ENCODE measurements at regions not wholly inside any gene's neighbourhood (a gene's known extent, or its start where the extent isn't known, plus 50 kb on each side); places are given as distances from the start of the nearest gene placed in this dataset.
A peak's percentile ranks its signal among the peaks of the same experiment; 100 is the strongest.

DNA sequence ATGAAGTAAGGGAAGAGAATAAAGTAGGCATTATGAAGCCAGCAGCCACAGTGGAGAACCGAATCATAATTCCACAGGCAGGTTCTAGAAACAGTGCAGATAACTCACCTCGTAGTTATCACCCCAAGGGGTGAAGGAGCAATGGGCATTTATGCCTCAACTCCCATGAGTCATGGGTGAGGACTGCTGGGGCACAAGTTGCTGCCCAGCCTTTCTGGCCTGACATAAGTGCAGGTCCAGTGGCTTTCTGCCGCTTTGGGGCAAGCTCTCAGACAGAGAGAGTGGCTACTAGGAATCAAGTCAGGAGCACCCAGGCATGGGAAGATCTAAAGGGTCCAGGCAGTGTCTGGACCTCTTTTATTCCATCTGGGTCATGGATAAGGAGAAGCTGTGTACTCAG, 149.8 kb downstream of the SUCLG1 start:
- TF ChIP-seq, protein P1, sequence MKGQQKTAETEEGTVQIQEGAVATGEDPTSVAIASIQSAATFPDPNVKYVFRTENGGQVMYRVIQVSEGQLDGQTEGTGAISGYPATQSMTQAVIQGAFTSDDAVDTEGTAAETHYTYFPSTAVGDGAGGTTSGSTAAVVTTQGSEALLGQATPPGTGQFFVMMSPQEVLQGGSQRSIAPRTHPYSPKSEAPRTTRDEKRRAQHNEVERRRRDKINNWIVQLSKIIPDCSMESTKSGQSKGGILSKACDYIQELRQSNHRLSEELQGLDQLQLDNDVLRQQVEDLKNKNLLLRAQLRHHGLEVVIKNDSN (IDR thresholded peaks at IDR 0.05): no peak
- no peak for TF ChIP-seq TCF12 (IDR thresholded peaks at IDR 0.05; ENCODE audit: low read depth)
- TF ChIP-seq CREB1 (IDR thresholded peaks at IDR 0.05; ENCODE audit: low read depth): no peak
- TF ChIP-seq, protein P2, sequence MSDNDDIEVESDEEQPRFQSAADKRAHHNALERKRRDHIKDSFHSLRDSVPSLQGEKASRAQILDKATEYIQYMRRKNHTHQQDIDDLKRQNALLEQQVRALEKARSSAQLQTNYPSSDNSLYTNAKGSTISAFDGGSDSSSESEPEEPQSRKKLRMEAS (IDR thresholded peaks at IDR 0.05): no peak
- no peak for TF ChIP-seq YY1 (IDR thresholded peaks at IDR 0.05; ENCODE audit: low read depth)
- no peak for TF ChIP-seq ZBTB7A (IDR thresholded peaks at IDR 0.05; ENCODE audit: low read depth)
- TF ChIP-seq, protein P3, sequence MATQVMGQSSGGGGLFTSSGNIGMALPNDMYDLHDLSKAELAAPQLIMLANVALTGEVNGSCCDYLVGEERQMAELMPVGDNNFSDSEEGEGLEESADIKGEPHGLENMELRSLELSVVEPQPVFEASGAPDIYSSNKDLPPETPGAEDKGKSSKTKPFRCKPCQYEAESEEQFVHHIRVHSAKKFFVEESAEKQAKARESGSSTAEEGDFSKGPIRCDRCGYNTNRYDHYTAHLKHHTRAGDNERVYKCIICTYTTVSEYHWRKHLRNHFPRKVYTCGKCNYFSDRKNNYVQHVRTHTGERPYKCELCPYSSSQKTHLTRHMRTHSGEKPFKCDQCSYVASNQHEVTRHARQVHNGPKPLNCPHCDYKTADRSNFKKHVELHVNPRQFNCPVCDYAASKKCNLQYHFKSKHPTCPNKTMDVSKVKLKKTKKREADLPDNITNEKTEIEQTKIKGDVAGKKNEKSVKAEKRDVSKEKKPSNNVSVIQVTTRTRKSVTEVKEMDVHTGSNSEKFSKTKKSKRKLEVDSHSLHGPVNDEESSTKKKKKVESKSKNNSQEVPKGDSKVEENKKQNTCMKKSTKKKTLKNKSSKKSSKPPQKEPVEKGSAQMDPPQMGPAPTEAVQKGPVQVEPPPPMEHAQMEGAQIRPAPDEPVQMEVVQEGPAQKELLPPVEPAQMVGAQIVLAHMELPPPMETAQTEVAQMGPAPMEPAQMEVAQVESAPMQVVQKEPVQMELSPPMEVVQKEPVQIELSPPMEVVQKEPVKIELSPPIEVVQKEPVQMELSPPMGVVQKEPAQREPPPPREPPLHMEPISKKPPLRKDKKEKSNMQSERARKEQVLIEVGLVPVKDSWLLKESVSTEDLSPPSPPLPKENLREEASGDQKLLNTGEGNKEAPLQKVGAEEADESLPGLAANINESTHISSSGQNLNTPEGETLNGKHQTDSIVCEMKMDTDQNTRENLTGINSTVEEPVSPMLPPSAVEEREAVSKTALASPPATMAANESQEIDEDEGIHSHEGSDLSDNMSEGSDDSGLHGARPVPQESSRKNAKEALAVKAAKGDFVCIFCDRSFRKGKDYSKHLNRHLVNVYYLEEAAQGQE (IDR thresholded peaks at IDR 0.05; ENCODE audit: low read depth): no peak
- TF ChIP-seq EP300 (IDR thresholded peaks at IDR 0.05; ENCODE audit: borderline replicate concordance): no peak
- no peak for TF ChIP-seq RAD21 (IDR thresholded peaks at IDR 0.05; ENCODE audit: low read depth)
- TF ChIP-seq TAF1 (IDR thresholded peaks at IDR 0.05; ENCODE audit: low read depth): no peak
- TF ChIP-seq CEBPB (IDR thresholded peaks at IDR 0.05): no peak

DNA sequence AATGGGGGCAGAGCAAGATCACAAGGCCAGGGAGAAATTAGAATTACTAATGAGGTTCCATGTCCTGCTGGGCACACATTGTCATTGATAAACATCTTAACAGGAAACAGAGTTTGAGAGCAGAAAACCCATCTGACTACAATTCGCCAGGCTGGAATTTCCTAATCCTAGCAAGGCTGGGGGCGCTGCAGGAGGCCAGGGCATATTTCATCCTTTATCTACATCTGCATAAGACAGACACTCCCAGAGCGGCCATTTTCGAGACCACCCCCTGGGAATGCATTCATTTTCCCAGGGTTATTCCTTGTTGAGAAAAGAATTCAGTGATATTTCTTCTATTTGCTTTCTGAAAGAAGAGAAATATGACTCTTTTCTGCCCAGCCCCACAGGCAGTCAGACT, 152.7 kb downstream of the SUCLG1 start:
- no peak for TF ChIP-seq TEAD4 (IDR thresholded peaks at IDR 0.05)
- TF ChIP-seq CREB1 (IDR thresholded peaks at IDR 0.05; ENCODE audit: low read depth): no peak
- TF ChIP-seq ZBTB7A (IDR thresholded peaks at IDR 0.05; ENCODE audit: low read depth): no peak
- TF ChIP-seq YY1 (IDR thresholded peaks at IDR 0.05; ENCODE audit: low read depth): no peak
- TF ChIP-seq TAF1 (IDR thresholded peaks at IDR 0.05; ENCODE audit: low read depth): no peak
- no peak for TF ChIP-seq EGR1 (IDR thresholded peaks at IDR 0.05)
- TF ChIP-seq TCF12 (IDR thresholded peaks at IDR 0.05; ENCODE audit: low read depth): no peak
- TF ChIP-seq, protein P1 (IDR thresholded peaks at IDR 0.05): no peak
- no peak for TF ChIP-seq NFIC (IDR thresholded peaks at IDR 0.05)
- no peak for TF ChIP-seq RAD21 (IDR thresholded peaks at IDR 0.05; ENCODE audit: low read depth)
- TF ChIP-seq, protein P2 (IDR thresholded peaks at IDR 0.05): no peak
- no peak for TF ChIP-seq FOXM1 (IDR thresholded peaks at IDR 0.05; ENCODE audit: borderline replicate concordance, low read depth)
- TF ChIP-seq, protein P3 (IDR thresholded peaks at IDR 0.05; ENCODE audit: low read depth): no peak
- no peak for TF ChIP-seq CEBPB (IDR thresholded peaks at IDR 0.05)
- no peak for TF ChIP-seq EP300 (IDR thresholded peaks at IDR 0.05; ENCODE audit: borderline replicate concordance)

DNA sequence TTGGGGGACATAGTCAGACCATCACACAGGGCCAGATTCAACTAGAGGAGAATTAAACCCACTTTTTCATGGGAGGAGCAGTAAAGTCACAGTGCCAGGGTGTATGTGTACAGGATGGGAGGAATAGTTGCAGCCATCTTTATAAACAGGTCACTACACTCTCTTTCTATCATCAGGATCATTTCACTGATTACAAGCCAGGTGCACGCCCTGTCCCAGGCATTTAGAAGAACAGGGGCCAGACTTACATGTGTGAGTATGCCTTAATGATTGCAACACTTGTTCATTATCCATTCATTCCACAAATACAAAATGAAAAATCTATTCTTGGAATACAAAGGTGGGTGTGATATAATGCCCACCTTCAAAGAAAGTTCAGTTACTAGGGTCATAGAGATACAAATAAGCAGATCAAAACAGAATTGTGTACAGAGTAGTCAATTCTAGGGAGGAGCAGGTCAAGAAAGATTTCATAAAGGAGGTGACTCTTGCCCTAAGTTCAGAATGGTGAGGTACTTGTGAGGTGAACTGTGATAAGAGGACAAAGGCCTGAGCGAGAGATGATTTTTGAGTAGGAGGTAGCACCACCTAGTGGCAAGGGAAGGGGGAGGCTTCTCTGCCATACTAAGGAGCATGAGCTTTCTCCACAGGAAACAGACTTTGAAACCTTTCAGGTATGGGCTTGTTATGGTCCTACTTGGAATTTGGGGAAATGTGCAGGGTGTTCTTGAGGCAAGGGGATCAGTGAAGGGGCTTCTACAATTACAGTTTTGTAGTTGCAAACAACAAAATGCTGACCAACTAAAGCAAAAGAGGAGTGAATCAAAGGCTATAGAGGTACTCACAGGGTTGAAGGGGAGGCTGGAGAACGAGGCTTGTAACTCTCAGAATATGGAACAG, 156.3 kb downstream of the SUCLG1 start:
- no peak for TF ChIP-seq EP300 (IDR thresholded peaks at IDR 0.05; ENCODE audit: borderline replicate concordance)
- no peak for TF ChIP-seq TAF1 (IDR thresholded peaks at IDR 0.05; ENCODE audit: low read depth)
- no peak for TF ChIP-seq FOXM1 (IDR thresholded peaks at IDR 0.05; ENCODE audit: borderline replicate concordance, low read depth)
- peak; percentile 86 for TF ChIP-seq RAD21 (IDR thresholded peaks at IDR 0.05; ENCODE audit: low read depth)

DNA sequence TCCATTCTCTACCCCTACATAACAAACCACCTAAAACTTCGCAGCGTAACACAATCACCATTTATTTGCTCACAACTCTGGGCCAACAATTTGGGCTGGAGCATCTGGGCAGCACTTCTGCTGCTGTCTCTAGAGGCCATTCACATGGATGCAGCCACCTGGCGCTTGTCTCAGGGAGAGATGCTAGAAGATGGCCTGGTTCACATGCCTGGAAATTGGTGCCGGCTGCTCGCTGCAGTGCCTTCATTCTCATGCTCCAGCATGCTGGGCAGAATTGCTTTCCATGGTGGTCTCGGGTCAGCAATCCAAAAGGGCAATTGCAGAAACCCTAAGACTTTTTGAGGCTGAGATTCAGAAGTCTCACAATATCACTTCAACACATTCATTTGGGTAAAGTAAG, 157.4 kb downstream of the SUCLG1 start:
- no peak for TF ChIP-seq RAD21 (IDR thresholded peaks at IDR 0.05; ENCODE audit: low read depth)
- TF ChIP-seq TAF1 (IDR thresholded peaks at IDR 0.05; ENCODE audit: low read depth): no peak
- TF ChIP-seq, protein P1 (IDR thresholded peaks at IDR 0.05): no peak
- TF ChIP-seq TEAD4 (IDR thresholded peaks at IDR 0.05): no peak

DNA sequence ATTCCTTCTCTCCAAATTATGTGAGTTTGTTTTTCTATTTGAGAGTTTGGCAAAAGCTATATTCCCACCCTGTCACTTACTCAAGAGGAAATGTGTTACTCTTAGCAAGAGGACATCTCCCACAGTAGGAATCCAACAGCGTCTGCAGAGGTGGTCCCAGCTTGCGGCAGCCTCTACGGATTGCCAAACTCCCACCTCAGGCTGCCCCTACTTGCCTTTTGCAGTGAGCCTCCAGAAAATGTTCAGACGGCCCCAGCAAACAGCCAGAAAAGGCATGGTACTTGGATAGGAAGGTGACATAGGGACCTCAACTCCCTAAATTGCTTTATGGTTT, 158.4 kb downstream of the SUCLG1 start:
- TF ChIP-seq, protein P3 (IDR thresholded peaks at IDR 0.05; ENCODE audit: low read depth): no peak
- TF ChIP-seq, protein P2 (IDR thresholded peaks at IDR 0.05): no peak
- TF ChIP-seq FOXM1 (IDR thresholded peaks at IDR 0.05; ENCODE audit: borderline replicate concordance, low read depth): no peak
- no peak for TF ChIP-seq YY1 (IDR thresholded peaks at IDR 0.05; ENCODE audit: low read depth)
- TF ChIP-seq TAF1 (IDR thresholded peaks at IDR 0.05; ENCODE audit: low read depth): no peak
- TF ChIP-seq TCF12 (IDR thresholded peaks at IDR 0.05; ENCODE audit: low read depth): no peak
- TF ChIP-seq EP300 (IDR thresholded peaks at IDR 0.05; ENCODE audit: borderline replicate concordance): no peak
- no peak for TF ChIP-seq EGR1 (IDR thresholded peaks at IDR 0.05)
- no peak for TF ChIP-seq RAD21 (IDR thresholded peaks at IDR 0.05; ENCODE audit: low read depth)
- no peak for TF ChIP-seq TEAD4 (IDR thresholded peaks at IDR 0.05)
- no peak for TF ChIP-seq CREB1 (IDR thresholded peaks at IDR 0.05; ENCODE audit: low read depth)
- TF ChIP-seq, protein P1 (IDR thresholded peaks at IDR 0.05): no peak
- TF ChIP-seq ZBTB7A (IDR thresholded peaks at IDR 0.05; ENCODE audit: low read depth): no peak
- no peak for TF ChIP-seq NFIC (IDR thresholded peaks at IDR 0.05)
- TF ChIP-seq CEBPB (IDR thresholded peaks at IDR 0.05): no peak
